GM19328 (cell line): ENCODE measurements at regions not wholly inside any gene's neighbourhood (a gene's known extent, or its start where the extent isn't known, plus 50 kb on each side); places are given as distances from the start of the nearest gene placed in this dataset.

Experiments used
- ATAC-seq: cut with Tn5 transposase; IDR thresholded peaks from one replicate; pipeline ENCODE4 v1.9.1; 2021; ENCODE audit warnings: mild to moderate bottlenecking, moderate library complexity; ENCODE audit not compliant: unreplicated experiment

- ATAC-seq: no peak
Measured at GRCh38 chr4:20443015-20443805, 191.5 kb downstream of the SLIT2 start.

- ATAC-seq: no peak
Measured at GRCh38 chr4:20444599-20445337, 193.1 kb downstream of the SLIT2 start.

GRCh38 chr4:20445933-20446723, 194.4 kb downstream of the SLIT2 start:
- no peak for ATAC-seq

- ATAC-seq: no peak
Measured at GRCh38 chr4:20447103-20447502, 195.4 kb downstream of the SLIT2 start.

GRCh38 chr4:20451986-20452385, 200.3 kb downstream of the SLIT2 start:
- no peak for ATAC-seq

- no peak for ATAC-seq
Measured at GRCh38 chr4:20454515-20454914, 202.8 kb downstream of the SLIT2 start.

- ATAC-seq: no peak
Measured at GRCh38 chr4:20456407-20456806, 204.7 kb downstream of the SLIT2 start.

- ATAC-seq: no peak
Measured at GRCh38 chr4:20462426-20463175, 210.9 kb downstream of the SLIT2 start.

GRCh38 chr4:20463176-20463430, 211.4 kb downstream of the SLIT2 start:
- ATAC-seq: no peak

- no peak for ATAC-seq
Measured at GRCh38 chr4:20464381-20464780, 212.7 kb downstream of the SLIT2 start.

- no peak for ATAC-seq
Measured at GRCh38 chr4:20474119-20474518, 222.4 kb downstream of the SLIT2 start.

GRCh38 chr4:20478412-20478811, 221.8 kb upstream of the PACRGL start:
- ATAC-seq: no peak

GRCh38 chr4:20480165-20480947, 219.9 kb upstream of the PACRGL start:
- no peak for ATAC-seq

- ATAC-seq: no peak
Measured at GRCh38 chr4:20483416-20483815, 216.8 kb upstream of the PACRGL start.

- no peak for ATAC-seq
Measured at GRCh38 chr4:20486433-20486832, 213.8 kb upstream of the PACRGL start.

GRCh38 chr4:20487446-20487845, 212.8 kb upstream of the PACRGL start:
- no peak for ATAC-seq

- no peak for ATAC-seq
Measured at GRCh38 chr4:20487852-20488251, 212.4 kb upstream of the PACRGL start.

GRCh38 chr4:20490734-20491133, 209.5 kb upstream of the PACRGL start:
- ATAC-seq: no peak

GRCh38 chr4:20493761-20494353, 206.4 kb upstream of the PACRGL start:
- no peak for ATAC-seq

GRCh38 chr4:20496068-20496467, 204.2 kb upstream of the PACRGL start:
- ATAC-seq: no peak
